Activated T-cell treated with anti-CD3 and anti-CD28 coated beads, Interleukin-2, amount 50 U/mL, for 24 hours (primary cell): ENCODE measurements at regions not wholly inside any gene's neighbourhood (a gene's known extent, or its start where the extent isn't known, plus 50 kb on each side); places are given as distances from the start of the nearest gene placed in this dataset.
"Not testable (repeated sequence)": the region's sequence is repeated elsewhere in the genome, so short reads cannot be mapped to it uniquely, and the experiment has no call there.

Experiments
- DNase-seq: peaks from one replicate; pipeline ENCODE4 v3.0.0-alpha.2; 2020
- H3K27ac Mint-ChIP-seq: 2 replicates; pipeline ENCODE4 v1.8.0; 2020; ENCODE audit warnings: mild to moderate bottlenecking, mixed read lengths
- H3K27me3 Mint-ChIP-seq: 2 replicates; pipeline ENCODE4 v1.8.0; 2020; ENCODE audit warnings: mixed read lengths
- H3K36me3 Mint-ChIP-seq: 2 replicates; pipeline ENCODE4 v1.8.0; 2020; ENCODE audit warnings: low read depth, mixed read lengths
- H3K4me1 Mint-ChIP-seq: 2 replicates; pipeline ENCODE4 v1.8.0; 2020; ENCODE audit warnings: low read depth, mixed read lengths
- H3K4me3 Mint-ChIP-seq: 2 replicates; pipeline ENCODE4 v1.8.0; 2020; ENCODE audit warnings: mild to moderate bottlenecking, moderate library complexity, mixed read lengths
- H3K9me3 Mint-ChIP-seq: 2 replicates; pipeline ENCODE4 v1.8.0; 2020; ENCODE audit warnings: mixed read lengths

DNA sequence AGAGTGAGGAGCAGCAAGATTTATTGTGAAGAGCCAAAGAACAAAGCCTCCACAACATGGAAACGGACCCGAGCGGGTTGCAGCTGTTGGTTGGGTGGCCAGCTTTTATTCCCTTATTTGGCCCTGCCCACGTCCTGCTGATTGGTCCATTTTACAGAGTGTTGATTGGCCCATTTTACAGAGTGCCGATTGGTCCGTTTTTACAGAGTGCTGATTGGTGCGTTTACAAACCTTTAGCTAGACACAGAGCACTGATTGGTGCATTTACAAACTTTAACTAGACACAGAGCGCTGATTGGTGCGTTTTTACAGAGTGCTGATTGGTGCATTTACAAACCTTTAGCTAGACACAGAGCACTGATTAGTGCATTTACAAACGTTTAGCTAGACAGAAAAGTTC is 592.3 kb upstream of the C16orf82 start:
- not testable (repeated sequence) for DNase-seq, H3K36me3 Mint-ChIP-seq, H3K27me3 Mint-ChIP-seq, H3K27ac Mint-ChIP-seq, H3K4me3 Mint-ChIP-seq, H3K4me1 Mint-ChIP-seq
- H3K9me3 Mint-ChIP-seq = peaks cover 24% of the 10 kb centered on the region

DNA sequence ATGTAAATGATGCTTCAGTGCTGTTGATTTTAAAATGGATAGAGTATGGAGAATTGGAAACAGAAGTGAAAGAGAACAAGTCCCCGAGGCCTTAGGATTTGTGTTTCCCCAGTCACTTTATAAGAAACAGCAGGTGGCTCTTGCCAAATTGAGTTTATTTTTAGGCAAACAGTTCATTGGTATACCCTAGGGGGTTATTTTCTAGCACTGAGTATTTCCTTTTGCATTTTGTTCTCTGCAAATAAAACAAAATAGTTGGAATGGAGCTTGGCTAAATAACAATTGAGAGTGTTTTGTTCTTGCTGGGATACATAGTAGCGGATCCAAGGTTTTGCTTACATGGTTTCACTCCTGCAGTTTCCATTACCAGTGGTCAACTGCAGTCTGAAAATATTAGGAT is 591.1 kb upstream of the C16orf82 start:
- DNase-seq = no peak
- Mint-ChIP-seq H3K27me3 (peaks cover 7% of the 10 kb centered on the region), H3K9me3 (peaks cover 26% of the 10 kb centered on the region), H3K27ac (no peak overlapping the region), H3K4me1 (no peaks in the 10 kb centered on the region), H3K36me3 (no peaks in the 10 kb centered on the region), H3K4me3 (no peak overlapping the region)

- Mint-ChIP-seq H3K27me3 (peaks cover 22% of the 10 kb centered on the region), H3K9me3 (no peaks in the 10 kb centered on the region), H3K4me3 (no peak overlapping the region), H3K27ac (no peak overlapping the region), H3K36me3 (no peaks in the 10 kb centered on the region), H3K4me1 (no peaks in the 10 kb centered on the region)
- no peak for DNase-seq
Measured at GRCh38 chr16:26491101-26491670, 575.5 kb upstream of the C16orf82 start.

GRCh38 chr16:26491962-26492361 is 574.8 kb upstream of the C16orf82 start:
- Mint-ChIP-seq H3K36me3 (no peaks in the 10 kb centered on the region), H3K27me3 (peaks cover 14% of the 10 kb centered on the region), H3K4me3 (no peak overlapping the region), H3K4me1 (no peaks in the 10 kb centered on the region), H3K27ac (no peak overlapping the region), H3K9me3 (no peaks in the 10 kb centered on the region)
- DNase-seq = no peak

DNA sequence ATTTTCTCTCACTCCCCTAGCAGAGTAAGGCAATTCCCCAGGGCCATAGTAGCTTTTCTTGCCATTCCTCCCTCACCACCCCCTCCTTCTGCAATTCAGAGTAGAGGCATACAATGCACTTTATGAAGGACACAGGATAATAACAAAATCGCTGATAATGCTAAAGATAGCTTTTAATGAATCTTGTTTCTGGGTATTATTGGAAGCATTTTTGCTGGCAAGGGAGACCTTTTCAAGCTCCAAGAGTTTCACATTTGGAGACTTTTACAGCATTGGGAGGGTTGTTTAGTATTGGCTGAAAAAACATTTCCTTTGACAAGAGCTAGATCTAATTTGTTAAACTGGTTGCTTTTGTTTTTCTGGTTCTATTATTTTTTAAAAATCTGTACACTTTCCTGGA is 573.0 kb upstream of the C16orf82 start:
- Mint-ChIP-seq H3K36me3 (no peaks in the 10 kb centered on the region), H3K27me3 (peaks cover 13% of the 10 kb centered on the region), H3K4me1 (no peaks in the 10 kb centered on the region), H3K4me3 (no peak overlapping the region), H3K27ac (no peak overlapping the region), H3K9me3 (no peaks in the 10 kb centered on the region)
- DNase-seq = no peak

DNA sequence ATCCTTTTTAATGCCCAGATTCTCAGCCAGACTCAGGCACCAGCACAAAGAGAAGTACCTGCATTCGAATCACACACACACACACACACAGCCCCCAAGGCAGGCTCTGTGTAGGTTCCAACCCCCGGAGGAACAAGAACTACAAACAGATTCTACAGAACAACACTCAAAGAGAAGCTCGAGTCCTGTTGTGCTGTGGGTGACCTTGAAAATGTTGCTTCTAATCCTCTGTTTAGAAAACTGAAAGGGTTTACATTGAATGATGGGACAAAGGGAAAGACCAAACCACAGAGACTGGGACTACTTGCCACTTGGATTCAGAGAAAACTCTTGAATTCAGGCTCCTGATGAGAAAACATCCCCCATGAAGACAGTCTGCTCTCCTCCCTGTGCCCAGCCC is 568.8 kb upstream of the C16orf82 start:
- Mint-ChIP-seq H3K9me3 (no peaks in the 10 kb centered on the region), H3K27ac (no peak overlapping the region), H3K4me3 (no peak overlapping the region), H3K4me1 (peaks cover 7% of the 10 kb centered on the region), H3K27me3 (peaks cover 13% of the 10 kb centered on the region), H3K36me3 (no peaks in the 10 kb centered on the region)
- DNase-seq = no peak

DNA sequence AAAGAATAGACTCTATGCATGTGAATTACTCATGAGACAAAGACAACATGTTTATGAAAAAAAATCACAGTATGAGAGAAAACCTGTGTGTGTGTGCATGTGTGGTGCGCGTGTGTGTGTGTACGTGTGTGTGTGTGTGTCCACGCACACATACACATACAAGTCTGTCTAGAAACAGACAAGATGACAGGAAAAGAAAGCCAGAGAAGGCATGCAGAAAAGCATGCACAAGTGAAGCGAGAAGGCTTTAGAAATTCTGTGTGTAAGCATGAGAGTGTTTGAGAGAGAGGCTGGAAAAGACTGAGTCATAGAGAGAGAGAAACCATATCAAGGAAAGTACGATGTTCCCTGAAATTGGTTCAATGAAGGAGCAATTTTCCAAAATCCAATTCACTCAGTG is 566.4 kb upstream of the C16orf82 start:
- Mint-ChIP-seq H3K36me3 (no peaks in the 10 kb centered on the region), H3K4me1 (peaks cover 7% of the 10 kb centered on the region)

DNA sequence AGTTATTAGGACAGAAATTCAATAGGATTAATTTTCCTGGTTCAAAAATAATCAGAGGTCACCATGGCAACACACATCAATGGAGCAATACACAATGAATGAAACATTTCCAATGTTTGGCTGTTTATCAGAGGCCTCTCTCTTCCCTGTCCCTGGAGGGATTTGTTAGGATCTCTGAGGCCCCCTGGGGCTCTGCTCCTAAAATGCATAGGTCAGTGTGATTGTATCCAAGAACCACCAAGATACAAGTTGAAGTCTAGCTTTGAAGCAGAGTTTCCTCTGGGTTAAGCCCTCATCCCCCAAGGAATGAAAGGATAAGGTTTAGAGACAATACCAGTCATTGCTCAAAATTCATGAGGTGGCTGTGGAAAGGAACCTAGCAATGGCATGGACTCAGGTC is 561.2 kb upstream of the C16orf82 start:
- Mint-ChIP-seq H3K36me3 (no peaks in the 10 kb centered on the region), H3K9me3 (no peaks in the 10 kb centered on the region), H3K4me3 (no peak overlapping the region), H3K27ac (no peak overlapping the region), H3K4me1 (no peaks in the 10 kb centered on the region), H3K27me3 (peaks cover 3% of the 10 kb centered on the region)
- no peak for DNase-seq

More for the DNA sequence above, 566.4 kb upstream of the C16orf82 start:
- peaks cover 5% of the 10 kb centered on the region for H3K27me3 Mint-ChIP-seq
- no peak overlapping the region for H3K4me3 Mint-ChIP-seq
- no peaks in the 10 kb centered on the region for H3K9me3 Mint-ChIP-seq
- no peak for DNase-seq
- H3K27ac Mint-ChIP-seq = no peak overlapping the region

DNA sequence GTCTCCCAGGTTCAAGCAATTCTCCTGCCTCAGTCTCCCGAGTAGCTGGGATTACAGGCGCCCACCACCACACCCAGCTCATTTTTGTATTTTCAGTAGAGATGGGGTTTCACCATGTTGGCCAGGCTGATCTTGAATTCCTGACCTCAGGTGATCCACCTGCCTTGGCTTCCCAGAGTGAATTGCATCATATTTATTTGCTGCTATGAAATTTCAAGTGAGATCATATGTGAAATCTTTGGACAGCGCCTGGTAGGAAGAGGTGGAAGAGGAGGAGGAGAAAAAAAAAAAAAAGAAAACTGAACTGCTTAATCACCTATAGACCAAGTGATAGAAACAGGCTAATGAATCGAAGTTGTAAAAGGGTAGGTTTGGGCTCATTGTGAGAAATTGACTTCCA is 557.8 kb upstream of the C16orf82 start:
- H3K4me1 Mint-ChIP-seq, H3K36me3 Mint-ChIP-seq, H3K27ac Mint-ChIP-seq, H3K9me3 Mint-ChIP-seq, DNase-seq, H3K4me3 Mint-ChIP-seq, H3K27me3 Mint-ChIP-seq: not testable (repeated sequence)

DNA sequence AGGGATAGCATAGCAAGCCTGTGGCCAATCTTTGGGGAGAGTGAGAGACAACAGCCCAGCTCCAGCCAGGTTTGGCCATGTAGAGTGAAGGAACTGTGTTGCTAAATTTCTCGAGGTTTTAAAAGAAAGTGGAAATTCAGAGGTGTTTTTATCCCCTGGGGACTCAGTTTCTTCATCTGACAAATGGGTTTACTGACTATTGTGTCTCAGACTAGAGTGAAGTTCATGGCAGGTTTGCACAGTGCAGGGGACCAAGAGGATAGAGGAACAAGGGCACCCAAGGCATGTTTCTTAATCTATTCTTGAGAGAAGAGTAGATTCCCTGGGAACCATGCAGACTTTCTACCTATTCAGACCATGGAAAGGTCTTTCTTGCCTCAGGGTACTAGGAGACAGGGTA is 555.8 kb upstream of the C16orf82 start:
- peaks cover 3% of the 10 kb centered on the region for H3K27me3 Mint-ChIP-seq
- H3K4me1 Mint-ChIP-seq = no peaks in the 10 kb centered on the region
- no peaks in the 10 kb centered on the region for H3K9me3 Mint-ChIP-seq
- H3K4me3 Mint-ChIP-seq = no peak overlapping the region
- no peaks in the 10 kb centered on the region for H3K36me3 Mint-ChIP-seq
- H3K27ac Mint-ChIP-seq = no peak overlapping the region
- DNase-seq = no peak

DNA sequence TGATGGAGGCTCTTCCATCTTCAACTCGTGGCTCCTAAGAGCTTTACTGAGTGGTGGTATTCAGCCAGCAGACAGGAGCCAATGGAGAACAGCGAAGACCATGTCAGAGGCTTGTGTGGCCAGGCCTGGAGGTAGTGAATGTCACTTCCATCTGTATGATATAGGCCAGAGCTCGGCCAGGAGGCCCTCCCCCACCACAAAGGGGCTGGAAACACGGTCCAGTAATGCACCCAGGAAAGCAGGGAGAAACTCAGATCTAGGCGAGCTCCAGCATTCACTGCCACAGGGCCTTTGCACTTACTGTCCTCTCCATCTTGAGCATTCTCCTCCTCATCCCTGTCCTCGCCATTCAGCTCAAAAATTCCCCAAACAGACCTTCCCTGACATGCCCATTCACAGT is 555.3 kb upstream of the C16orf82 start:
- Mint-ChIP-seq H3K36me3 (no peaks in the 10 kb centered on the region), H3K9me3 (no peaks in the 10 kb centered on the region), H3K27ac (no peak overlapping the region), H3K27me3 (peaks cover 6% of the 10 kb centered on the region), H3K4me1 (no peaks in the 10 kb centered on the region), H3K4me3 (no peak overlapping the region)
- DNase-seq = no peak

DNA sequence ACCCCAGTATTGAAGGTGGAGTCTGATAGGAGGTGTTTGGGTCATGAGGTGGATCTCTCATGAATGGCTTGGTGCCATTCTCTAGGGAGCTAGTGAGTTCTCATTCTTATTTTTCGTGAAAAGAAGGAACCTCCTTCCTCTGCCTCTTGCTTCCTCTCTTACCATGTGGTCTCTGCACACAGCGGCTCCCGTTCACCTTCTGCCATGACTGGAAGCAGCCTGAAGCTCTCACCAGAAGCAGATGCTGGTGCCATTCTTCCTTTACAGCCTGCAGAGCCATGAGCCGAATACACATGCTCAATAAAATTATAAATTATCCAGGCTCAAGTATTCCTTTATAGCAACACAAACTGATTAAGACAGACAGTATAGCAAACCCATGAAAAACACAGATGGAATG is 545.1 kb upstream of the C16orf82 start:
- no peaks in the 10 kb centered on the region for H3K4me1 Mint-ChIP-seq
- no peak overlapping the region for H3K4me3 Mint-ChIP-seq
- no peak for DNase-seq
- H3K9me3 Mint-ChIP-seq = no peaks in the 10 kb centered on the region
- H3K27ac Mint-ChIP-seq = no peak overlapping the region
- H3K27me3 Mint-ChIP-seq = peaks cover 8% of the 10 kb centered on the region
- H3K36me3 Mint-ChIP-seq = no peaks in the 10 kb centered on the region

- no peaks in the 10 kb centered on the region for H3K4me1 Mint-ChIP-seq
- H3K27ac Mint-ChIP-seq = no peak overlapping the region
- H3K36me3 Mint-ChIP-seq = no peaks in the 10 kb centered on the region
- no peak overlapping the region for H3K4me3 Mint-ChIP-seq
- DNase-seq = no peak
- H3K27me3 Mint-ChIP-seq = peaks cover 9% of the 10 kb centered on the region
- H3K9me3 Mint-ChIP-seq = no peaks in the 10 kb centered on the region
Measured at GRCh38 chr16:26524281-26524680, 542.4 kb upstream of the C16orf82 start.

GRCh38 chr16:26524846-26525245 is 541.9 kb upstream of the C16orf82 start:
- Mint-ChIP-seq H3K27ac (no peak overlapping the region), H3K9me3 (no peaks in the 10 kb centered on the region), H3K4me1 (no peaks in the 10 kb centered on the region), H3K36me3 (no peaks in the 10 kb centered on the region), H3K4me3 (no peak overlapping the region), H3K27me3 (peaks cover 9% of the 10 kb centered on the region)
- DNase-seq = no peak

DNA sequence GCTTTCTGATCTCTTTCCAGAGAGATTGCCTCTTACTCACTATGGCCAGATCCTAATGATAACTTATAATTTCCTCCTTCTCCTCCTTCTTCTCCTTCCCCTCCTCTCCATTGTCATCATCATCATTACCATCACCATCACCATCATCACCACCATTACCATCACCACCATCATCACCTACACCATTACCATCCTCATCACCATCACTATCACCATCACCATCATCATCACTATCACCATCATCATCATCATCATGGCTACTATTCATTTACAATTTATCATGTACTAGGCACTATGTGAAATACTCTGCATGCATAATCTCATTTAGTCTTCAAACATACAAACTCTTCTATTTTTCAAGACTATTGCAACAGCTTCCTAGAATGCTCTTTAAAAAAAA is 540.9 kb upstream of the C16orf82 start:
- no peak for DNase-seq
- no peaks in the 10 kb centered on the region for H3K36me3 Mint-ChIP-seq
- H3K27ac Mint-ChIP-seq = no peak overlapping the region
- H3K4me1 Mint-ChIP-seq = no peaks in the 10 kb centered on the region
- H3K4me3 Mint-ChIP-seq = no peak overlapping the region
- H3K9me3 Mint-ChIP-seq = no peaks in the 10 kb centered on the region
- H3K27me3 Mint-ChIP-seq = peaks cover 9% of the 10 kb centered on the region

DNA sequence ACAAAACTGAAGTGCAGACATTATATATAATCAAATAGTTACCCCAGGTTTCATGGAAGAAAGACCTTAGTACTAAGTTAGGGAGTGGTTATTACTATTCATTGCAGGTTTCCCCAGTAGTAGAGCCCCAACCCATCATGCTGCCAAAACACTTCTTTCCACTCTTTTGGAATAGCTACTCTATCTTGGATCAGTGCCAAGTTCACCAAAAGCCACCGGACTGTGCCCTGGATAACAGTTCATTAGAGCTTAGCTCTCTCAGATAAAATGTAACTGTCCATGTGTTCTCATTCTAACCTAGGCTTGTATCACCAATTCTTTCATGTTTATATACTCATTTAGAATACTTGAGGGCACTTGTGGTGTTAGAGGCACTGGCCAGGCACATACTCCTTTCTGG is 540.1 kb upstream of the C16orf82 start:
- Mint-ChIP-seq H3K27ac (no peak overlapping the region), H3K27me3 (peaks cover 9% of the 10 kb centered on the region), H3K4me3 (no peak overlapping the region), H3K9me3 (no peaks in the 10 kb centered on the region), H3K36me3 (no peaks in the 10 kb centered on the region), H3K4me1 (no peaks in the 10 kb centered on the region)
- DNase-seq = no peak
